ENCODE measurements at regions not wholly inside any gene's neighbourhood (a gene's known extent, or its start where the extent isn't known, plus 50 kb on each side); places are given as distances from the start of the nearest gene placed in this dataset.

DNA sequence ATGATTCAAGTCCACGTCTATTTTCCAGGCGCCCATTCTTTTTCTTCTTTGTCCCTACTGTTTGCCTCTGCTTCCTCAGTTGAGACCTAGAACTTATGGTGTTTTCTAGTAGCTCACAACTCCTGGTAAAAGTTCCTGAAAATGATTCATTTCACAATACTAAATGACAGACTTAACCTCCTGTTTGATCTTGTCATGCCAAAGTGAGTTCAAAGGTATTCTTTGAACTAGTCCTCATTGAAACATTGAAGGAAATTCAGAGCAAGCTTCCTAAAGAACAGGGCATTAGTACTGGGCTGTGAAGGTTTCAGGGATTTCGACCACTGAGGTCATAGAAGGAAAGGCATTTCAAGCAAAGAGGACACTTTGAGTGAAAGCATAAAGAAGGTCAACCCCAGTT lies 132.8 kb downstream of the IBTK start:
- no peak overlapping the region for H2AFZ ChIP-seq (ENCODE audit: low read length)
- no peak overlapping the region for H2BK5ac ChIP-seq (ENCODE audit: low read depth, low read length)
- H4K5ac ChIP-seq (ENCODE audit: insufficient read length, low read depth, low read length): no peak overlapping the region
- ChIA-PET CTCF (ENCODE audit: partially characterized antibody) (interaction anchor here (1.1 kb wide), 1 partner anchor 63 kb away, joined by 3 read pairs; no protein-coding TSS in a partner anchor), POLR2A (ENCODE audit: partially characterized antibody) (interaction anchor here (0.6 kb wide), 1 partner anchor 869 kb away, joined by 3 read pairs; no protein-coding TSS in a partner anchor)
- H3K4me3 ChIP-seq (ENCODE audit: extremely low read depth in 1 of 4, insufficient read depth in 2 of 4, low read depth in 3 of 4, low read length in 4 of 4): no peak overlapping the region
- no peak overlapping the region for H2BK15ac ChIP-seq (ENCODE audit: low read length)
- no peaks in the 10 kb centered on the region for H3K79me1 ChIP-seq (ENCODE audit: low read depth, low read length)
- H3K79me2 ChIP-seq (ENCODE audit: control insufficient read depth in 1 of 2, insufficient read depth in 2 of 2, low read length in 2 of 2): no peaks in the 10 kb centered on the region
- TF ChIP-seq TCF12 (IDR thresholded peaks at IDR 0.05; ENCODE audit: low read depth, low read length): no peak
- no peak for TF ChIP-seq JUND (IDR thresholded peaks at IDR 0.05; ENCODE audit: low read length)
- TF ChIP-seq CTCF (IDR thresholded peaks at IDR 0.05; ENCODE audit: control extremely low read depth in 1 of 3, insufficient read depth in 1 of 3, low read depth in 1 of 3, low read length in 3 of 3): no peak
- no peak for TF ChIP-seq RFX5 (IDR thresholded peaks at IDR 0.05; ENCODE audit: borderline replicate concordance, low read depth, low read length)
- no peak for TF ChIP-seq TEAD4 (IDR thresholded peaks at IDR 0.05; ENCODE audit: low read depth, low read length)
- no peak for TF ChIP-seq KDM4A (IDR thresholded peaks at IDR 0.05; ENCODE audit: low read depth, low read length, severe bottlenecking)
- TF ChIP-seq, protein P1, sequence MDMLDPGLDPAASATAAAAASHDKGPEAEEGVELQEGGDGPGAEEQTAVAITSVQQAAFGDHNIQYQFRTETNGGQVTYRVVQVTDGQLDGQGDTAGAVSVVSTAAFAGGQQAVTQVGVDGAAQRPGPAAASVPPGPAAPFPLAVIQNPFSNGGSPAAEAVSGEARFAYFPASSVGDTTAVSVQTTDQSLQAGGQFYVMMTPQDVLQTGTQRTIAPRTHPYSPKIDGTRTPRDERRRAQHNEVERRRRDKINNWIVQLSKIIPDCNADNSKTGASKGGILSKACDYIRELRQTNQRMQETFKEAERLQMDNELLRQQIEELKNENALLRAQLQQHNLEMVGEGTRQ (IDR thresholded peaks at IDR 0.05; ENCODE audit: low read length): no peak
- no peaks in the 10 kb centered on the region for H3K4me1 ChIP-seq (replicated peaks in 1 of 4; ENCODE audit: control insufficient read depth in 3 of 4, insufficient read depth in 4 of 4, low read length in 3 of 4)
- H3K4me2 ChIP-seq (ENCODE audit: insufficient read depth in 1 of 2, low read depth in 2 of 2, low read length in 2 of 2): no peak overlapping the region
- no peak overlapping the region for H2BK20ac ChIP-seq (ENCODE audit: low read length)
- H4K91ac ChIP-seq (replicated peaks; ENCODE audit: insufficient read length, low read length): no peak overlapping the region
- no peak overlapping the region for H3K56ac ChIP-seq (replicated peaks; ENCODE audit: insufficient read length, low read depth, low read length)
- no peak overlapping the region for H3K4ac ChIP-seq (replicated peaks; ENCODE audit: insufficient read length, low read depth, low read length)
- H3K9ac ChIP-seq (replicated peaks in 1 of 4; ENCODE audit: extremely low read depth in 1 of 4, low read depth in 3 of 4, low read length in 3 of 4): no peak overlapping the region
- WGBS, 2 experiments (ENCODE audit: extremely low coverage in 1 of 2, insufficient coverage in 1 of 2, insufficient read length in 1 of 2, insufficient replicate concordance in 2 of 2, low coverage in 1 of 2, low lambda C conversion rate in 2 of 2, missing lambda C conversion rate in 1 of 2): 85% methylated on average over 3 of the region's 3 CpGs; no CpG with 5 or more reads in 1 of the 2 experiments
- H4K8ac ChIP-seq (ENCODE audit: extremely low read depth, insufficient read depth, low read length): no peak overlapping the region
- H2BK12ac ChIP-seq (ENCODE audit: low read depth, low read length): no peak overlapping the region
- no peaks in the 10 kb centered on the region for H3K9me3 ChIP-seq (ENCODE audit: insufficient read depth in 2 of 2, low read depth in 1 of 2, low read length in 1 of 2)
- DNase-seq (ENCODE audit: low read depth in 1 of 2, low spot score in 2 of 2) (no peak), FAIRE-seq (no peak)
- H4K20me1 ChIP-seq (replicated peaks in 1 of 2; ENCODE audit: control insufficient read depth in 1 of 2, insufficient read depth in 2 of 2, low read length in 2 of 2): no peaks in the 10 kb centered on the region
- H3K18ac ChIP-seq (ENCODE audit: extremely low read depth, low read length): no peak overlapping the region
- H3K23me2 ChIP-seq (ENCODE audit: low read depth, low read length): no peaks in the 10 kb centered on the region; the same call in 1 of the 2 replicates
- no peaks in the 10 kb centered on the region for H3K36me3 ChIP-seq (ENCODE audit: control insufficient read depth in 2 of 4, insufficient read depth in 4 of 4, low read length in 3 of 4)
- no peak overlapping the region for H3K27ac ChIP-seq (ENCODE audit: low read depth, low read length)
- no peak overlapping the region for H3K23ac ChIP-seq (ENCODE audit: insufficient read length)
- no peak overlapping the region for H3K14ac ChIP-seq (ENCODE audit: insufficient read length)
- no peaks in the 10 kb centered on the region for H3K27me3 ChIP-seq (replicated peaks in 1 of 4; ENCODE audit: control insufficient read depth in 3 of 4, extremely low read depth in 1 of 4, insufficient read depth in 3 of 4, low read length in 3 of 4)
- no peak overlapping the region for H2AK5ac ChIP-seq (ENCODE audit: low read depth, low read length)
- no peak overlapping the region for H2BK120ac ChIP-seq (replicated peaks; ENCODE audit: low read depth, low read length)

Data from H1 (cell line).